ENCODE measurements at regions not wholly inside any gene's neighbourhood (a gene's known extent, or its start where the extent isn't known, plus 50 kb on each side); places are given as distances from the start of the nearest gene placed in this dataset.

DNA sequence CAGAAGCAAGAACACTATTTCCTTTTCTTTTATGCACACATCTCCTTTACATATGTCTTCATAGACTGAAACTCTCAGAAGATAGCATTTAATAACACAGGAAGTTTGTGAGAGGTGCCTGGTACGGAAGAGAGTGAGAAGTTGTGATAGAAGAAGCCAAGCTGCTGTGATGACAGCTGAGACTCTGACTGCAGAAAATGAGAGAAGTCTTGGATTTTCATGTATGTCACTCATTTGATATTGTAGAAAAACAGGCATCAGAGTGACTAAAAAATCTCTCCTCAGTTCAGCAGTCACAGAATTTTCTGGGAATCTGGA is 154.9 kb upstream of the BMP2 start:
- no peak overlapping the region for H3K4me3 ChIP-seq (ENCODE audit: low read depth, low read length)
- TF ChIP-seq, protein P1, sequence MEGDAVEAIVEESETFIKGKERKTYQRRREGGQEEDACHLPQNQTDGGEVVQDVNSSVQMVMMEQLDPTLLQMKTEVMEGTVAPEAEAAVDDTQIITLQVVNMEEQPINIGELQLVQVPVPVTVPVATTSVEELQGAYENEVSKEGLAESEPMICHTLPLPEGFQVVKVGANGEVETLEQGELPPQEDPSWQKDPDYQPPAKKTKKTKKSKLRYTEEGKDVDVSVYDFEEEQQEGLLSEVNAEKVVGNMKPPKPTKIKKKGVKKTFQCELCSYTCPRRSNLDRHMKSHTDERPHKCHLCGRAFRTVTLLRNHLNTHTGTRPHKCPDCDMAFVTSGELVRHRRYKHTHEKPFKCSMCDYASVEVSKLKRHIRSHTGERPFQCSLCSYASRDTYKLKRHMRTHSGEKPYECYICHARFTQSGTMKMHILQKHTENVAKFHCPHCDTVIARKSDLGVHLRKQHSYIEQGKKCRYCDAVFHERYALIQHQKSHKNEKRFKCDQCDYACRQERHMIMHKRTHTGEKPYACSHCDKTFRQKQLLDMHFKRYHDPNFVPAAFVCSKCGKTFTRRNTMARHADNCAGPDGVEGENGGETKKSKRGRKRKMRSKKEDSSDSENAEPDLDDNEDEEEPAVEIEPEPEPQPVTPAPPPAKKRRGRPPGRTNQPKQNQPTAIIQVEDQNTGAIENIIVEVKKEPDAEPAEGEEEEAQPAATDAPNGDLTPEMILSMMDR (IDR thresholded peaks at IDR 0.05; ENCODE audit: insufficient read depth, low read depth, low read length) = no peak
- DNase-seq (ENCODE audit: low read depth) = no peak

DNA sequence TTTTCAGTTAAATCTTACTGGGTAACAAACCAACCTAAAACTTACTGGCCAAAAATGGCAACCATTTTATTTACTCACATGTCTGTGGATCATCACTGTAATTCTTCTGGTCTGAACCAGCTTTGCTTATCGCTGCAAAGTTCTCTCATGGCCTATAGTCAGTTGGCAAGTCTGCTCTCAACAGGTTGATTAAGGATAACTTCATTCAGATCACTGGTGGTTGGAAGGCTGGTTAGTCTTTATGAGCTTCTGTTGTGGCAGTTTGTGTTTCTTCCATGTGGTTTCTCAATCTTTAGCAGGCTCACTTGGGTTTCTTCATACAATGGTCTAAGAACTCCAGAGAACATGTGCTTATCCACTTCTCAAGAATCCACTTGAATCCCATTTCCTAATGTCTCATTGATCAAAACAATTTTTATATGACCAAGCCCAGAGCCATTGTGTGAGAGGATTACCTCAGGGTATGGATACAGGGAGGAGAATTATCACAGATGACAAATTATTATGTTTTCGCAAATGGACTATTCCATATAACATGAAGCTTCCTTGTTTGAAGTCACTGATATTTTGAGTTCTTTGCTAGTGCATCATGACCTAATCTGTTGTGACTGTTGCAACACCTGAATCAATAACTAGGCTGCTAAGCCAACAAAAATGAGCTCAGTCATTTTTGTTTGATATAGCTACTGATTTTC is 155.4 kb upstream of the BMP2 start:
- TF ChIP-seq, protein P1 (IDR thresholded peaks at IDR 0.05; ENCODE audit: insufficient read depth, low read depth, low read length) = no peak
- H3K4me3 ChIP-seq (ENCODE audit: low read depth, low read length) = no peak overlapping the region
- no peak for DNase-seq (ENCODE audit: low read depth)

DNA sequence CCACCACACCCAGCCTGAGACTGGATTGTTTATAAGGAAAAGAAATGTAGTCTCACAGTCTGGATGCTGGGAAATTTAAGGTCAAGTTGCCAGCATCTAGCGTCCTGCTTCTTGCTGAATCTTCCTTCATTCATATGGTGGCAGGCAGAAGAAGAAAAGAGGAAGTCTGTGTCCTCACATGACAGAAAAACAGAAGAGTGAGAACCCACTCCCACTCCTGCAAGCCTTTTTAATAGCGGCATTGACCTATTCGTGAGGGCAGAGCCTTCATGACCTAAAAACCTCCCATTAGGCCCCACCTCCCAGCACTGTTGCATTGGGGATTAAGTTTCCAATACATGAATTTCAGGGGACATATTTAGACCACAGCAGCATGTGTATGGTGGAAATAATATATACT is 160.8 kb upstream of the BMP2 start:
- TF ChIP-seq, protein P1 (IDR thresholded peaks at IDR 0.05; ENCODE audit: insufficient read depth, low read depth, low read length) = no peak
- DNase-seq (ENCODE audit: low read depth) = no peak
- H3K4me3 ChIP-seq (ENCODE audit: low read depth, low read length) = no peak overlapping the region

DNA sequence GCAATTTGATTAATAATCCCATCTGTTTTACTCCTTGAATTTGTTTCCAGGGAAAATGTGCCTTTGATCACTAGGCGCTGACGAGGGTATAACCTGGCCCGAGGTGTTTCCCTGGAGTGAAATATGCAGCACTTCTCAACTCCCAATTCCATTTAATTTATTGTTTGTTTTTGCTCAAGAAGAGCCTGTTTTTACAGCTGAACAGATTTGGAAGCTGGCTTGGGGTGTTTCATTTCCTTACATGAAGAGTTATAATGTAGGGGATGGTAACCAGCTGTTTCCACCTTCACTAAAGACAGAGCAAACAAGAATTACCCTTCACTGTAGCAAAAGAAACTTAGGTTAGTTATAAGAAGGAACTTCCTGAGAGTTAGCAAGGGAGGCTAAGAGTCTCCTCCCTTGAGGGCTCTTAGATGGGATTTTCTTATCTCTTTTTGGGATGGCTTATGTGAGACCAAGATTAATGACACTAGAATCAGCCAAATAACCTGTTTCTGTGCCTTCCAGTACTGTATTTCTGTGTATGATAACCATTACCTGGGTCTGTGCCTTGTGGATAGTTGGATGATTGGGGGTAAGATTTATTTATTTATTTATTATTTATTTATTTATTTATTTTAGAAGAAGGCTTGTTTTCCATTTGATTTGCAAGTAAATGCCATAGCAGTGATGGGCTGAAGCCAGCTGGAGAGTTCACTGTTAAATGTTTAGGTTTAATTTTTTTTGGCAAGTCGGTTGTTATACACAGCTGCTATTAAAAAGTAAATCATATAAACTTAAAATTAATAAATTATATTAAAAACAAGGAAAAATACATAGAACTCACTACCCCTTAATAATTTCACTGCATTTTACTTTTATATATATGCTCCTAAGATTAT is 162.2 kb upstream of the BMP2 start:
- TF ChIP-seq, protein P1 (IDR thresholded peaks at IDR 0.05; ENCODE audit: insufficient read depth, low read depth, low read length) = no peak
- DNase-seq (ENCODE audit: low read depth) = no peak
- no peak overlapping the region for H3K4me3 ChIP-seq (ENCODE audit: low read depth, low read length)

DNA sequence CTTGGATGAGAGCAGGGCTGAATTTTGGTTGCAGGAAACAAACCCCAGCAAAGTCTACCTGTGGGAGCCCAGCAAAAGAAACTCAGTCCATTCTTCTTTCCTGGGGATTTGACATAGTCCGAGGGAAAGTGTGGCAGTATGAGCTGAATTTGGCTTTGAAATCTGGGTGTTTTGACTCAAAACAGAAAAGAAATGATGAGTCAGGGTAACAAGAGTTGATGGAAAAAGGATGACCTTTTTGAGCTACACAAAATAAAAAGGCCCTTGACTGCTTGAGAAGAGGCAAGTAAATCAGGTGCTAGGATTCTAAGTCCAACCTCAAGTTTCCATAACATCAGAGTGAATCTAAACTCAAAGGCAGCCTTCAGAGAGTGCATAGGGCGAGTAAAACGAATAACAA is 163.3 kb upstream of the BMP2 start:
- no peak for DNase-seq (ENCODE audit: low read depth)
- TF ChIP-seq, protein P1 (IDR thresholded peaks at IDR 0.05; ENCODE audit: insufficient read depth, low read depth, low read length) = no peak
- H3K4me3 ChIP-seq (ENCODE audit: low read depth, low read length) = no peak overlapping the region

DNA sequence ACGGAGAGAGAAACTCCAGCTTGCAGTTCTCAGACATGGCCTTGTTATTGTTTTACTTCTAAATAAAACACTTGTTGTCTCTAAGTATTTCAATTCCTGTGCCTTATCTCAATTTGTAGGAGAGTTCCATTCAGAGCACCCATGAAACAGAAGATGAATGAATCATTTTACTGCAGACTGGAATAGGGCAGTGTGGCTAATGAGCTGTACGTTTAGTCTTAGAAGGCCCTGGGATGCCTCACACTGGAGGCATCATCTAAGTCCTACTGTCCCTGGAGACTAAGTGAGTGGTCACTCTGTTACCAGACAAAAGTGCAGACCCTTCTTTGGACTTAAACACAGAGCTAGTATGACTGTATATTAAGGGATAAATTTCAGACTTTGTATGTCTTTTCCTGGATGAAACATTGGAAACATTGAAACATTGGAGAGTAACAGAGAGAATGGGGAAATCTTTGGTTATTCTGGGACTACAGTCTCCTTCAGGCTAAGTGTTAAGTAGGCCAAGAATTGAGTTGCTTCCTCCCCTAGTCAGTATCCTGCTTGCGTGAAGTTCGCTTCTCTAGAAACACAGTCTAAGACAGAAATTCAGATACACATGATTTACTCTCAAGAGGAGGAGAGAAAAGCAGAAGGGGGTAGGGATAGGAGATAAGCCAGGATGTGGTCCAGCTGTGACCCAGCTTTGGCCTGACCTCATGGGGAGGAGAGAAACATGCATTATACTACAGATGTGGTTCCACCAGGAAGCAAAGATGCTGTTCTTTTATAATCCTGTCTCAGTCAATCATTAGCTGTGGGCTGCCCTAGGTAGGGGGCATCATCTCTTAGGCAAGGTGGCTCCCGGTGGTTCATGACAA is 167.4 kb upstream of the BMP2 start:
- TF ChIP-seq, protein P1 (IDR thresholded peaks at IDR 0.05; ENCODE audit: insufficient read depth, low read depth, low read length) = no peak
- H3K4me3 ChIP-seq (ENCODE audit: low read depth, low read length) = no peak overlapping the region
- DNase-seq (ENCODE audit: low read depth) = no peak
